GM10266 (cell line): ENCODE measurements at regions not wholly inside any gene's neighbourhood (a gene's known extent, or its start where the extent isn't known, plus 50 kb on each side); places are given as distances from the start of the nearest gene placed in this dataset.

Source experiments
- DNase-seq: peaks from one replicate; pipeline ENCODE4 v3.0.0; 2012; ENCODE audit errors: extremely low spot score
- CTCF ChIP-seq: IDR thresholded peaks from 2 replicates; pipeline ENCODE4 v1.5.1; 2012; ENCODE audit warnings: mild to moderate bottlenecking, low read depth; ENCODE audit not compliant: control insufficient read depth, insufficient read depth; ENCODE audit errors: missing control alignments

DNA sequence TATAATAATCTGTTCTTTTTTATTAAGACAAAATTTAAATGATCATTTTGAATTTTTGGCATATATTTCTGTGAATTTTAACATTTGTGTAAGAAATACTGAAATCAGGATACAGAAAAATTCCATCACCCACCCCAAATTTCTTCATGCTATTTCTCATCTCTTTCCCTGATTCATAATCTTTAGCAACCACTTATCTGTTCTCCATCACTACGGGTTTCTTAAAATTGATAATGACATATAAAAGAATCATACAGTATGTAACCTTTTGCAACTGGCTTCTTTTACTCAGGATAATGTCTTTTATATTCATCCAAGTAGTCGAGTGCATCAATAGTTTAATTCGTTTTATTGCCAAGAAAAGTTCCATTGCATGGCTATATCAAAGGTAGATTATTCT, 1627.0 kb downstream of the PCDH9 start:
- no peak for DNase-seq
- TF ChIP-seq CTCF: no peak

GRCh38 chr13:65601855-65602254, 1628.3 kb downstream of the PCDH9 start:
- no peak for TF ChIP-seq CTCF

GRCh38 chr13:65600702-65601101, 1629.4 kb downstream of the PCDH9 start:
- no peak for DNase-seq
- no peak for TF ChIP-seq CTCF

More at GRCh38 chr13:65601855-65602254, 1628.3 kb downstream of the PCDH9 start:
- DNase-seq: no peak

GRCh38 chr13:65597839-65598818, 1632.0 kb downstream of the PCDH9 start:
- TF ChIP-seq CTCF: no peak
- DNase-seq: no peak

- no peak for DNase-seq
- no peak for TF ChIP-seq CTCF
Observed at GRCh38 chr13:65595916-65596315, 1634.2 kb downstream of the PCDH9 start.

DNA sequence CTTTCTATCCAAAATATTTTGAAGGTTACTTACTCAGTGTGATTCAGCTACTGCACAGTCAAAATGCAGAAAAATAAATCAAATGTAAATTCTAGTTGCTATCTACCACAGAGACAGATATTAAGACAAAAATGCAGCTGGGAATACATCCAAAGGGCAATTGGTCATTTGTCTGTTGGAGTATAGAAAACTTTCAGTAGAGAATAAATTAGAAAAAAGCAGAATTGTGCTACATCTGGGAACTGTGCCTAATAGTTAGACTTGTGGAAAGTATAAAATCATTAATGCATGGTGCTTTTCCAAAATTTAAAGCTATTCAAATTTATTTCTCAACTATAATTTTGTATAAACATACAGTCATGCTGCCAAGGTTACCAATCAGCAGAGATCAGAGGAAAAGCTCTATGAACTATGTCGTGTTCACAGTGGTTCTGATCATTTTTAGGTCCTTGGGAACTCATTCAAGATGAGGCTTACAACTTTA, 1635.8 kb downstream of the PCDH9 start:
- TF ChIP-seq CTCF: no peak
- no peak for DNase-seq

GRCh38 chr13:65593298-65593874, 1636.8 kb downstream of the PCDH9 start:
- DNase-seq: no peak
- no peak for TF ChIP-seq CTCF
